ES-I3 (cell line): ENCODE measurements at regions not wholly inside any gene's neighbourhood (a gene's known extent, or its start where the extent isn't known, plus 50 kb on each side); places are given as distances from the start of the nearest gene placed in this dataset.

Experiments used
- H3K36me3 ChIP-seq: 2 replicates; pipeline ENCODE4 v1.6.1; 2013; ENCODE audit warnings: mild to moderate bottlenecking, low read length, control low read depth, moderate library complexity; ENCODE audit not compliant: insufficient read depth
- H3K4me1 ChIP-seq: 2 replicates; pipeline ENCODE4 v1.6.1; 2013; ENCODE audit warnings: mild to moderate bottlenecking, control low read depth, low read length; ENCODE audit not compliant: insufficient read depth
- H3K9ac ChIP-seq: 2 replicates; pipeline ENCODE4 v1.6.1; 2013; ENCODE audit warnings: low read depth, mild to moderate bottlenecking, low read length, moderate library complexity
- H3K9me3 ChIP-seq: 2 replicates; pipeline ENCODE4 v1.6.1; 2013; ENCODE audit warnings: mild to moderate bottlenecking, low read length, moderate library complexity; ENCODE audit not compliant: control insufficient read depth, insufficient read depth

DNA sequence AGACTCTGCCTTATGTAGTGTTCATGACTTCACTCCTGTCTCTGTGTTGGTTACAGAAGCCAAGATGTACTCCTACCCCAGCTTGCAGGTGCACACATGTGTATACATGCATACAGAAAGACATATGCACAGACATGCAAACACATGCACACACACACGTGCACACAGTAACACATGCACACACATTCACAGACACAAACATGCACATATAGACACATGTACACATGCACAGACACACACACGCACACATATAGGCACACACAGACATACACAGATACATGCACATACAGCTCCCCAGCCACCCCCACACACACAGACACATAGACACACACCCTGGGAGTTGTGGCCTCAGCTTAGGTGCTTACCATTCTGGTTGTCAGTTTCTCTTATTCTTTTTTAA lies 362.6 kb upstream of the C1orf174 start:
- no peaks in the 10 kb centered on the region for H3K36me3 ChIP-seq
- H3K9ac ChIP-seq = no peak overlapping the region
- H3K4me1 ChIP-seq = no peaks in the 10 kb centered on the region
- H3K9me3 ChIP-seq = no peaks in the 10 kb centered on the region

DNA sequence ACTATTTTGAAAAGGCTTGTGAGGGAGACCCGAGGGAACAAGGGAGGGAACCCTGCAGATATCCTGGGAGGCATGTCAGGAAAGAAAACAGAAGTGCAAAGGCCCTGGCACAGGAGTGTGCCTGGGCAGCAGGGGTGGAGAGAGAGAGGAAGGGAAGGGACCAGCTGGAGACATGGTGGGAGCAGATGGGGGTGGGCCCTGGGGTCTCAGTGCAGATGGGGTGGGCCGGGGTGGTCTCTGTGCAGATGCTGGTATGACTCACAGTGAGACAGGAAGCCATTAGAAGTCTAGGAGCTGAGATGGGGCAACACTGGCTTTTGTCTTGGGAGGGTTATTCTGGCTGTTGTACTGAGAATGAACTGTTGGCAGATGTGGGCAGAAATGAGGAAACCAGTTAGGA lies 363.6 kb upstream of the C1orf174 start:
- Histone ChIP-seq H3K9ac (no peak overlapping the region), H3K4me1 (no peaks in the 10 kb centered on the region), H3K36me3 (no peaks in the 10 kb centered on the region), H3K9me3 (no peaks in the 10 kb centered on the region)

DNA sequence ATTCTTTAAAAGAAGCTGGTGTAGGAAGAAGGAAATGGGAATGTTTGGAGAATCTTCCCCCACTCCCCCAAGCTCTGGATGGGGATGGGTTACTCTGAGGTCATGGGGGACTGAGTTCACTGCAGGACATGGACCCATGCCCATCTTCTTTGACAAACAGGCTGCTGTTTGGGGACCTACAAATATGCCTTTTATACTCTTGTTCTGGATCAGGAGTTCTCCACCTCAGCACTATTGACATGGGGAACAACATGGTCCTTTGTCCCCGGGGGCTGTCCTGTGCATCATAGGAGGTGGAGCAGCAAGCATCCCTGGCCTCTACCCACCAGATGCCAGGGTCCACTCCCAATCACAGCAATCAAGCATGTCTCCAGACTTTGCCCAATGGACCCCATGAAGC lies 365.8 kb upstream of the C1orf174 start:
- Histone ChIP-seq H3K36me3 (no peaks in the 10 kb centered on the region), H3K9ac (no peak overlapping the region), H3K9me3 (no peaks in the 10 kb centered on the region), H3K4me1 (no peaks in the 10 kb centered on the region)

DNA sequence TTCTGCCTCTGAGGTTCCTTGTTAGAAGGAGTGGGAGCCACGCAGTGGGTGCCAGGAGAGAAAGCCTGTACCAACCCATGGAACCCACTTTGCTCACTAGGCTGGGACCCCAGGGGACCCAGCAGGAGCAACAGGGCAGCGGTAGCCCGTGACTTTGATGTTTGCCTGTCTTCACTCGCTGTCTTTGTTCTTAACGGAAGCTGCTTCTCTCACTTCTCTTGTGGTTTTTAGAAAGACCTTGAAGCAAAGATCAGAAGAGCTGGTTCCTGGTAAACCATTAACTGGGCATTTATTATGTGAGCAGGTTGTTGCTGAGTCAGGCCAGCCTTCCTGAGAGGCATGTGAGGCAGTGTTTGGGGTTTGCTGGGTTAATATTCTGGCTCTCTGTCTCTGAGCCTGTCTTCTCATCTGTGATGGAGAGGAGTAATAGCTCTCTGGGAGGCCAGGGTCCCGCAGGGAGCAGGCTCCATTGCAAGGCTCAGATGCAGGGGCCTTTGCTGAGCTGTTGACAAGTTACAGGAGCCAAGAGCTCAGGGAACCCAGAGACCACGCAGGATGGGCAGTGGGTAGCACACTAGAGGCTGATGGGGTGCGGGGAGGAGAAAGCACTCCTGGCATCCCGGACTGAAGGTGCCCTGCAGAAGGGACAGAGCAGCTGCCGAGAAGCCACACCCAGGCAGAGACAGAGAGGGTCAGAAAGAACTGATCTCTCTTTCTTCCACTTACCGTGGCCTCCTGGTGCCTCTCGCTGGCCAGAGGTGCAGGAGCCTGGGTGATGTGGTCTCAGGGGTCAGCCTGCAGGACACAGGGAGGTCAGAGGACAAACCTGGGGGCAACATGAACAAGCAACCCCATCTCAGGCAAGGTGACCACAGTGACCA lies 367.5 kb upstream of the C1orf174 start:
- H3K9me3 ChIP-seq = no peaks in the 10 kb centered on the region
- no peaks in the 10 kb centered on the region for H3K36me3 ChIP-seq
- H3K9ac ChIP-seq = no peak overlapping the region
- no peaks in the 10 kb centered on the region for H3K4me1 ChIP-seq

DNA sequence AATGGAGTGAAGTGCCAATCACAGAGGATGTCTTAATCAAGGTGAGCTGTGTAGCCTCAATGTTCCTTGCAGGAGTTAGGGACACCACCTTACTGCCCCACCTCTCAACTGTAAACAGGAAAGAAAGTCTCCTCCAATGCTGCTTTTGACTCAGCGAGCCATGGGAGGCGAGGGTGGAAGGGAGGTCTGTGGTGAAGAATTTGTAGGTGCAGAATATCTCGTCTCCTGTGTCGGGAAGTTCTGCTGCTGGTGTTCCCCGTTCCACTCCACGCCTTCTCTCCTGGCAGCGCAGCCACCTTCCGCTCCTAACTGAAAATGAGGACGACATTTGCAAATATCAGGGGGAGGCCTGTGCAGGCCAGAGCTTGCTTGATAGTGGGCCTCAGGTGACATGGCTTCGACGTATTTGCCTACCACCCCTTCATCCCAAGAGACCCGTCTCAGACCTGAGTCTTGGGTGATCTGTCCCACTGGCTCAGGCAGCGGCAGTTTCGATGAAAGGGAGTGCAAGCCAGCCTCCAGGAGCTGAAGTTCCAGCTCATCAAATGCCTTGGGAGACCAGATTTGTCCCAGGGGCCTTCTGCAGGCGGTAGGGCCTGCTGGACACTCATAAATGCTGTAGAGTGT lies 368.3 kb upstream of the C1orf174 start:
- Histone ChIP-seq H3K9me3 (no peaks in the 10 kb centered on the region), H3K4me1 (no peaks in the 10 kb centered on the region), H3K9ac (no peak overlapping the region), H3K36me3 (no peaks in the 10 kb centered on the region)

DNA sequence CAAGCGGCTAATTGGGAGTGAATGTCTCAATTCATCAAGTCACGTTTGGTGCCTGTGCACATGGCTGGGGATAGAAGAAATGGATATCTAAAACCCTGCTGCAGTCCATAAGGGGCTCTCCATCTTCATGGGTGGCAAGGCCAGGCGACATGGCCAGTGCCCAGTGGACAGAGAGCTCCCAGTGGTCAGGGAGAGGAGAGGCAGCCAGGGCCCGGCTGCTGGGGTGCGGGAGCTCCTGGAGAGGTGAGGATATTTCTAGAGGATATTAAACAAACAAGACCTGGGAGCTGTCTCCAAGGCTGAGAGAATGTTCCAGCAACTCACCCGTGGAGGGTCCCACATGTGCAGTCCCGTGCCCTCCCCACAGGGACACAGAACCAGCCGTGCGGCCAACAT lies 368.8 kb upstream of the C1orf174 start:
- H3K9me3 ChIP-seq = no peaks in the 10 kb centered on the region
- no peak overlapping the region for H3K9ac ChIP-seq
- H3K4me1 ChIP-seq = no peaks in the 10 kb centered on the region
- no peaks in the 10 kb centered on the region for H3K36me3 ChIP-seq

DNA sequence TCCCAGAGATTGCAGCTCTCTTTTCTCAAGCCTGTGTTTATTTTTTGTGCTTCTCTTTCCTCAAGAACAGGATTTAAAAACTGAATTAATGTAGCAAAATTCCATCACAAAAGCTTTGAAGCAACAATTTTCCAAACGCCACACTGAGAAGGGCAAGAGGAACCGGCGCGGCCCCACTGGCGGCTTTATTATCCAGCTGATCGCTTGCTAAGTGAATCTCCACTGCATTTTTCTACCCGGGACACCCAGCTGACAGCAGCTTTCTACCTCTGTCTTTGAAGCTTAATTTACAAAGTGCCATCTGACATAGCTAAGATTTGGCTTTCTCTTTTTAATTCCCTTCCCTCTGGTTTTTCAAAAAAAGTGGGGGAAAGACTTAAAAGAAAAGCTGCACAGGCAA lies 369.3 kb upstream of the C1orf174 start:
- Histone ChIP-seq H3K36me3 (no peaks in the 10 kb centered on the region), H3K4me1 (no peaks in the 10 kb centered on the region), H3K9ac (no peak overlapping the region), H3K9me3 (no peaks in the 10 kb centered on the region)

DNA sequence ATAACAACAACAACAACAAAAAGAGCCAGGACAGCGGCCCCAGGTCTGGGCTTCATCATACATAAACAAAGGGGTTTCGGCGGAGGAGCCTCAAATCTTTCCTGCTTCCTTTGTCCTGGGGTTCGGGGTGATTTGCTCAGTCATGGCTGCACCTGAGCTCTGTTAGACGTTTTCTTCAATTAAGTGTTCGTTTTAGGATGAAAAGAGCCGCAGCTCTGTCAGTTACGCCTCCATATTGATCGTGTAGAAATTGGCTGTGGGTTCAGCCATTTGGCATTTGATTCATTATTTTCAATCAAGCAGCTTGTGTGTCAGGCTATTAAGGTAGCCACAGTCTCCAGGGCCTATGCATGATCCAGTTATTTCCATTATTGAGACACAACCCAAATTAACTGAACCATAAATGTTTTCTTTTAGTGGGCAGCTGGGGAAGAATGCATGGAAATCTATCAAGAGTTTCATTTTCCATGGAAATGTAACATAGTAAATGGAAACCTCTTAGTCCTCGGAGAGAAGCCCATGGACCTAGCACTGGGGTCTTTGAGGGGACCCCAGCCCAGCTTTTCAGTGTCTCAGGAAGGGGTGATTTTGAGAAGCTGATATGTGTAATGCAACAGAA lies 370.0 kb upstream of the C1orf174 start:
- Histone ChIP-seq H3K36me3 (no peaks in the 10 kb centered on the region), H3K9ac (no peak overlapping the region), H3K9me3 (no peaks in the 10 kb centered on the region), H3K4me1 (no peaks in the 10 kb centered on the region)

DNA sequence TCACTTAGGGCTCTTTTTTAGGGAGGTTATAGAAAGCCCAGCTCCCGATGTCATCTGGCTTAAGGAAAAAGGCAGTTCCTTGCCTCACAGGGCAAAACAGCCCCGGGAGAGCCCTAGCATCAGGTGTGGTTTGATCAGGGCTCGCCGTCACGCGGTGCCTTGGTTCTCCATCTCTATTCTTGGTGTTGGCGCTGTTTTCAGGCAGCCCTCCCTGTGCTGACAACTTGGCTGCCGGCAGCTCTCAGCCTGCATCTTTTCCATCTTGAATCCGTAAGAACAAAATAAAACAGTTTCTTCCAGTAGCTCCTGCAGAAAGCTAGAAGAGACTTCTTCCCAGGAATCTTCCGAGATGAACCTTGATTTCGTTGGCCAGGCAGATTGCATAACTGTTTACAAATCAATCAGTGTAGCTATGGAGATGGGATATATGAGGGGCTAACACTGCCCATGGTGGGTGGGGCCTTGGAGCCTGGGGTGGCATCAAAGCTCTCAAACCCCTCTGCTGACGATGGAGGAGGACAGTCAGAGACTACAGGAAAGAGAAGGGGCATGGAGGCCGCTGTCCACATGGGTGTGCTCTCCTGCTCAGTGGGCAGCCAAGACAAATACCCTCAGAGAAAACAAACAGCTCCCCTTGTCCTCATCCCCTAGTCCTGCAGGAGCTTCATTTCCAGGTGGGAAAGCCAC lies 370.7 kb upstream of the C1orf174 start:
- H3K9me3 ChIP-seq = no peaks in the 10 kb centered on the region
- no peaks in the 10 kb centered on the region for H3K36me3 ChIP-seq
- H3K9ac ChIP-seq = no peak overlapping the region
- H3K4me1 ChIP-seq = no peaks in the 10 kb centered on the region

DNA sequence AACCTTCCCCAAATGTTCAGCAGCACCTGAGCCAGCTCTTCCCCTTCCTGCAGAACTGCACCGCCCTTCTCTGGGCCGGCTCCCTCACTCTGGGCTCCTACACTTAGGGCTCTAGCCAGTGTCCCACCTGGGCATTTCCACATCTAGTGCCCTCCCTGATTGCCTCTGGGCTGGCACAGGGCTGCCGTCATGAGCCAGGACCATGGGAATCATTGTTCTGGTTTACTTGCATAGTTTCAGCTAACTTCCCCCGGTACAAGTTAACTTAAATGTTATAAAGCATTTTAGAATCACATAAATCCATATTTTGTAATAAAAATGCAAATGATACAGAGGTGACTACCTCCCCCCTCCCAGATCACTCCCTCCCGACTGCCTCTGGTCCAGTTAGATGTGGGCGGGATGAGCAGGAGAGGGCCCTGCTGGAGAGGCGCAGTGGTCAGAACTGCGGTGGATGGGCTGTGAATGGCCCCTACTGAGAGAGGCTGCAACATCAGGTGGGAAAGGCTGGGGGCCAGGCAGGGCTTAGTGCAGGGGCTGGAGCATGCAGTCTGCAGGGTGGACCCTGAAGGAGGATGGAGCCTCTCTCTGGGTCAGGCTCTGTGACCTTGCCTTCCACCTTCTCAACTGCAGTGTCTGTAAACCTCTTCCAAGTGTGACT lies 371.4 kb upstream of the C1orf174 start:
- no peaks in the 10 kb centered on the region for H3K4me1 ChIP-seq
- no peak overlapping the region for H3K9ac ChIP-seq
- no peaks in the 10 kb centered on the region for H3K9me3 ChIP-seq
- H3K36me3 ChIP-seq = no peaks in the 10 kb centered on the region

DNA sequence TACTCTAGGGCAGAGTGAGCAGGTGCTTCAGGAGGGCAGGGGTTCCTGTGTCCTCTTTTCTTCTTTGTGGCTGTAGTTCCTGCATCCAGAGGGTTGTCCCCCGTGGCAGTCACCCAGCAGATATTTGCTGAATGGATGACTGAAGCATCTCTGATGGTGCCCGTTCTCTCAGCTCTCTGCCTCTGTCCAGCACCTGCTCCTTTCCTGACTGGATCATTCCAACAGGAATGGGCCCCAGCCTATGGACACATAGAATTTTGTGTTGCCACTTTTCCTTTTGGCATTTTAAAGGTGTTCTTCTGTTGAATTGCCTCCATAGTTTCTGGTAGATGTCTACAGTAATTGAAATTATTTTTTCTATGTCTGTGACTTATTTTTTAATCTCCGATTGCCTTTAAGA lies 372.5 kb upstream of the C1orf174 start:
- no peak overlapping the region for H3K9ac ChIP-seq
- no peaks in the 10 kb centered on the region for H3K9me3 ChIP-seq
- H3K4me1 ChIP-seq = no peaks in the 10 kb centered on the region
- H3K36me3 ChIP-seq = no peaks in the 10 kb centered on the region

DNA sequence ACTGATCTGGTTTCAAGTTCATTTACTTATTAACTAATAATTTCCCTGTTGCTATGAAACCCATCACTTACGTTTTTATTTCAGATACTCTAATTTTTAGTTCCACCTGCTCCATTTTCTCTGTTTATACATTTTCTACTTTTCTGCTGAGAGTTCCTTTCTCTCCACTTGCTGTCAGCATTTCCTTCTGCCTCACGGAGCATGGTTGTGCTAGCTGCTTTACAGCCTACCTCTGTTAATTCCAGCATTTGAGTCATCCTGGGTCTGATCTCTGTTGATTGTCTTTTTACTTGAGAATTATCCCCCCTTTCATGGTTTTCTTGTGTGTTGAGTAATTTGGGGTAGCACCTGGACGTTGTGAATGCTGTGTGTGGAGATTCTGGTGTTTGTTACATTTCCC lies 373.2 kb upstream of the C1orf174 start:
- Histone ChIP-seq H3K9me3 (no peaks in the 10 kb centered on the region), H3K9ac (no peak overlapping the region), H3K4me1 (no peaks in the 10 kb centered on the region), H3K36me3 (no peaks in the 10 kb centered on the region)

DNA sequence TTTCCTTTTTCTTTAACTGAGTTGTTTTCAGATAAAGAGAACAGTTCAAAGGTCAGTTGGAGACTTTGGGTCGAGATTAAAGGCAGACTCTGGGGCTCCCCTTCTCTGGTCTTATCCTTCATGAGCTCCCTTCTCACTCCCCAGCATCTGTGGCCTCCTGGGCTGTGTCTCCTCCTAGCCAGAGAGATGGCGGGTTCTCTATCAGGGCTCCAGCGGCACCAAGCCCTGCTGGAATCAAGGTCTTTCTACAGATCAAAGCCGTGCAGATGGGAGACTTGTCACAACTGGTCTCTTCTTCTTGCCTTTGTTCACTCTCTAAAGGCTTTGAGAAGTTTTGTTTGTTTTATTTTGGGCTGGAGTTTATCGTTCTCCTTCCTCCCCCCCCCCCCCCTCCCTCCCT lies 373.7 kb upstream of the C1orf174 start:
- Histone ChIP-seq H3K4me1 (no peaks in the 10 kb centered on the region), H3K36me3 (no peaks in the 10 kb centered on the region), H3K9me3 (no peaks in the 10 kb centered on the region), H3K9ac (no peak overlapping the region)

DNA sequence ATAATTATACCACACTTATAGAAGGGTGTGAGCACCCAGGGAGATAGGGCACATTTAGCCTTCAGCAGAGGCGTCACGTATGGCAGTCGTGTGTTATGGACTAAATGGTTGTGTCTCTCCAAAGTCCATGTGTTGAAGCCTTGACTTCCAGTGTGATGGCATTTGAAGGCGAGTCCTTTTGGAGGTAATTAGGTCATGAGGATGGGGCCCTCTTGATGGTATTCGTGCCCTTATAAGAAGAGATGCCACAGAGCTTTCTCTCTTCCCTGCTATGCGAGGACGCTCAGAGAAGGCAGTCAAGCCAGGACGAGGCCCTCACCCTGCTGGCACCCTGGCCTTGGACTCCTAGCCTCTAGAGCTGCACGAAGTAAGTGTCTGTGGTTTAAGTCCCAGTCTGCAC lies 375.0 kb upstream of the C1orf174 start:
- Histone ChIP-seq H3K36me3 (no peaks in the 10 kb centered on the region), H3K9ac (no peak overlapping the region), H3K4me1 (no peaks in the 10 kb centered on the region), H3K9me3 (no peaks in the 10 kb centered on the region)
